ENCODE measurements at regions not wholly inside any gene's neighbourhood (a gene's known extent, or its start where the extent isn't known, plus 50 kb on each side); places are given as distances from the start of the nearest gene placed in this dataset.

- Mint-ChIP-seq H3K4me1 (ENCODE audit: low read depth) (no peaks in the 10 kb centered on the region), H3K4me3 (ENCODE audit: low read depth) (no peak overlapping the region), H3K27ac (no peak overlapping the region), H3K9me3 (ENCODE audit: low read depth) (peaks cover 12% of the 10 kb centered on the region), H3K36me3 (ENCODE audit: insufficient read depth) (no peaks in the 10 kb centered on the region), H3K27me3 (no peaks in the 10 kb centered on the region)
- TF ChIP-seq CTCF (IDR thresholded peaks at IDR 0.05; ENCODE audit: unreplicated experiment): no peak
- no peak for DNase-seq (ENCODE audit: low spot score, unreplicated experiment)
Measured at GRCh38 chr3:162507397-162507796, 1010.8 kb downstream of the OTOL1 start.

GRCh38 chr3:162512488-162512887 lies 1015.9 kb downstream of the OTOL1 start:
- H3K27ac Mint-ChIP-seq: no peak overlapping the region
- no peaks in the 10 kb centered on the region for H3K36me3 Mint-ChIP-seq (ENCODE audit: insufficient read depth)
- H3K9me3 Mint-ChIP-seq (ENCODE audit: low read depth): no peaks in the 10 kb centered on the region
- no peak overlapping the region for H3K4me3 Mint-ChIP-seq (ENCODE audit: low read depth)
- TF ChIP-seq CTCF (IDR thresholded peaks at IDR 0.05; ENCODE audit: unreplicated experiment): no peak
- no peak for DNase-seq (ENCODE audit: low spot score, unreplicated experiment)
- no peaks in the 10 kb centered on the region for H3K27me3 Mint-ChIP-seq
- no peaks in the 10 kb centered on the region for H3K4me1 Mint-ChIP-seq (ENCODE audit: low read depth)

GRCh38 chr3:162517110-162517509 lies 1020.5 kb downstream of the OTOL1 start:
- DNase-seq (ENCODE audit: low spot score, unreplicated experiment): no peak
- Mint-ChIP-seq H3K36me3 (ENCODE audit: insufficient read depth) (no peaks in the 10 kb centered on the region), H3K9me3 (ENCODE audit: low read depth) (no peaks in the 10 kb centered on the region), H3K4me1 (ENCODE audit: low read depth) (no peaks in the 10 kb centered on the region), H3K27ac (no peak overlapping the region), H3K27me3 (no peaks in the 10 kb centered on the region), H3K4me3 (ENCODE audit: low read depth) (no peak overlapping the region)
- no peak for TF ChIP-seq CTCF (IDR thresholded peaks at IDR 0.05; ENCODE audit: unreplicated experiment)

GRCh38 chr3:162521669-162522068 lies 1025.1 kb downstream of the OTOL1 start:
- Mint-ChIP-seq H3K36me3 (ENCODE audit: insufficient read depth) (no peaks in the 10 kb centered on the region), H3K4me3 (ENCODE audit: low read depth) (no peak overlapping the region), H3K27me3 (no peaks in the 10 kb centered on the region), H3K4me1 (ENCODE audit: low read depth) (no peaks in the 10 kb centered on the region), H3K9me3 (ENCODE audit: low read depth) (no peaks in the 10 kb centered on the region), H3K27ac (no peak overlapping the region)
- no peak for DNase-seq (ENCODE audit: low spot score, unreplicated experiment)
- no peak for TF ChIP-seq CTCF (IDR thresholded peaks at IDR 0.05; ENCODE audit: unreplicated experiment)

- Mint-ChIP-seq H3K4me1 (ENCODE audit: low read depth) (no peaks in the 10 kb centered on the region), H3K27me3 (no peaks in the 10 kb centered on the region), H3K36me3 (ENCODE audit: insufficient read depth) (no peaks in the 10 kb centered on the region), H3K27ac (no peak overlapping the region), H3K9me3 (ENCODE audit: low read depth) (peaks cover 7% of the 10 kb centered on the region), H3K4me3 (ENCODE audit: low read depth) (no peak overlapping the region)
- TF ChIP-seq CTCF (IDR thresholded peaks at IDR 0.05; ENCODE audit: unreplicated experiment): no peak
- no peak for DNase-seq (ENCODE audit: low spot score, unreplicated experiment)
Measured at GRCh38 chr3:162525066-162525742, 1028.6 kb downstream of the OTOL1 start.

Data from progenitor cell of endocrine pancreas (in vitro differentiated cells).